Right ventricle myocardium superior (tissue), 1 donor: ENCODE measurements at regions not wholly inside any gene's neighbourhood (a gene's known extent, or its start where the extent isn't known, plus 50 kb on each side); places are given as distances from the start of the nearest gene placed in this dataset.
"Not testable (repeated sequence)": the region's sequence is repeated elsewhere in the genome, so short reads cannot be mapped to it uniquely, and the experiment has no call there.

ENCODE experiments used
- ATAC-seq: fragments of 200-7000 bp; cut with Tn5 transposase; one replicate; pipeline ENCODE4 v1.9.1; 2020; ENCODE audit warnings: mild to moderate bottlenecking; ENCODE audit not compliant: poor library complexity
- DNase-seq: peaks from one replicate; pipeline ENCODE4 v3.0.0-alpha.2; 2020
- intact Hi-C: fragments of 100-400 bp; cut with DNase I; formaldehyde crosslinking; loops from one replicate; pipeline ENCODE4 v1.11.2; 2022
- donor health status: DM: no; HTN: yes; CAD: no; lungs with severe emphysema.

DNA sequence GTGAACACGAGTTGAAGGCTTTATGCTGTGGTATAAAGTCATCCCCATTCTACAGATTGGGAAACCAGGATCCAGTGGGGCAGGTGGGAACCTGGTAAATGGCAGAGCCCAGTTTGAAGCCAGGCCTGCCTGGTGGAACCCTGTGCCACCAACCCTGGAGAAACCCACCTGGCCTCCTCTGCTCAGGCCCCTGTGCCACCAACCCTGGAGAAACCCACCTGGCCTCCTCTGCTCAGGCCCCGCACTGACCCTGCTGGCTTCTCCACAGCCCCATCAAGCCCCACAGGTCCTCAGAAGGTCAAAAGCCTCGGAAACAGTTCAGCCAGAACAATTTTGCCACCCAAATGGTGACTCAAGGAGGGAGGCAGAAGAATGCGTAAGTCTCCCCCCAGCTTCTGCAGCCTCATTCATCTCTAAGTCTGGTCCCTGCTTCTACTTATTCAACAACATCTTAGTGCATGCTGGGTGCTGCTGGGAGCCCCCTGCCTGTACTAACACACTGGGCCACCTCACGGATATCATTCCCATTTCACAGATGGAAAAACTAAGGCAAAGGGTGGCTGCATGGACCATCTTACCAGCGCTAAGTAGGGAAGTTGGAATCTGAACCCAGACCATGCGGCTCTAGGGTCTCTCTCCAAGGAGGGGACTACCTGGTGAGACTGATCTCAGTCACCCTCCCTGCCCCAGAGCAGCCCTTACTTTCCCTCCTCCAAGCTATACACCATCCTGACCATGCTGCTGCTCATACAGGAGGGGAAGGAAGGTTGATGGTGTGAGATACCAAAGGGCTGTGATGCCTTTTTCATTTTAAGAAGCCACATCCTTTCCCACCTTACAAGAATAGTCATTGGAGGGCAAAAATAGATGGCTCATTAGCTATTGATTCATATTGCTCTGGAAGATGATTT is 93.7 kb upstream of the ID2 start:
- ATAC-seq (no peak), DNase-seq (no peak)
- intact Hi-C loops = no loop called here

DNA sequence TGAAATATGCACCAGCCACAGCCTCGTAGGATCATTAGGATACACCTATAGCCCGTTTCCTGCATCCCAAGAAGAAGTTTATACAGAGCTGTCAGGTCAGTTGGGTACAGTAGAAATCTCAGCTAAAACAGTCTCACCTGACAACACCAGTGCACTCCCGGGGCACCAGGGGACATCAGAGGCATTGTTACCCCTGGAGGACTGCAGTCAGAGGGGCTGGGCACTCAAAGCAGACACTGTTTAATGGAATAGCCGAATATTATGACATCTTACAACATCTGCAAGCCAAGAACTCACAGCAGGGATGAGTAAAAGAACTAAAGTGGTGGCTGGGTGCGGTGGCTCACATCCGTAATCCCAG is 93.0 kb upstream of the ID2 start:
- intact Hi-C loops = no loop called here
- DNase-seq (no peak), ATAC-seq (no peak)

DNA sequence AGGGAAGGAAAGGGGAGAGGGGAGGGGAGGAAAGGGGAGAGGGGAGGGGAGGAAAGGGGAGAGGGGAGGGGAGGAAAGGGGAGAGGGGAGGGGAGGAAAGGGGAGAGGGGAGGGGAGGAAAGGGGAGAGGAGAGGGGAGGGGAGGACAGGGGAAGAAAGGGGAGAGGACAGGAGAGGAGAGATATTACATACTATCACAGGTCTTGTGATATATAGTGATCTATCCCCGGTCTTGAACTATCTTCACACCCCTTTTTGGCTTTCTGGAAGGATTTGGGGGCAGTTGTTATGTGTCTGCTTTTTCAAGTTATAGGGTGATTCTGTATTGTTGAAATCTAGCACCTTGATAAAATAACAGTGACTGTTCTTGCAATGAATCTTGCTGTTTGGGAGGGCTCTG is 92.1 kb upstream of the ID2 start:
- no peak for ATAC-seq
- intact Hi-C loops = no loop called here
- no peak for DNase-seq

DNA sequence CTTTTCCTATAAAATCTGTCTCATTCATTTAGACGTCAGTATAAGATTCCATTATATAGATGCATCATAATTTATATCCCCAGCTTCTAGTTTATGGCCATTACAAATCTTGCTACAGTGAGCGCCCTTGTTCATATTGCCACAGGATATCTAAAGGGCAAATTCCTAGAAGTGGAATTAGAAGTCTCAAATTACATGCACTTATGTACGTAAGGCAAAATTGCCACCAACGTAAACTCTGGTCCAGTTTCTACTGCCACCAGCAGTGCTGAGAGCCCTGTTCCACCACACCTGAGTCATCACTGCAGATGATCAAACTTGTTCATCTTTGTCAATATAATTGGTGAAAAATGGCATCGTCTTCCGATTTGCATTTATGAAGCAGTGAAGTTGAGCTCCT is 90.9 kb upstream of the ID2 start:
- DNase-seq = peak; percentile 11
- peak; percentile 60 for ATAC-seq
- intact Hi-C loops = no loop called here

DNA sequence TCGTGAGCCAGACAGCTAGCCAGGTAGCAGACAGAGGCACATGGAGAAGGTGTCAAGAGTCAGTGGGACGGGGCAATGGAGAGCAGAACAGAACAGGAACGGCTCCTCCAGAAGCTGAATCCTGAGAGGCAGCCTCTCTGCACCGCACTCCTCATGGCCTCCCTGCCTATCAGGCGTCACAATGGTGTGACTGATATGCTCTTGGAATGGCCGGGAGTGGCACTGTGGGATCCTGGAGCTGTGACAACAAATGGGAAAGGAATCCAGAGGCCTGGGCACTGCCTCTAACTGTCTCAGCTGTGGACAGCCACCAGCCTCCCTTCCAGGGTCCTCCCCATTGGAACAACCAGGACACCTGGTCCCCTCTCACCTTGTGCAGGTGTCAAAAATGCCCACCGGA is 89.1 kb upstream of the ID2 start:
- ATAC-seq (peak; percentile 77), DNase-seq (peak; percentile 42)
- intact Hi-C loops = no loop called here

DNA sequence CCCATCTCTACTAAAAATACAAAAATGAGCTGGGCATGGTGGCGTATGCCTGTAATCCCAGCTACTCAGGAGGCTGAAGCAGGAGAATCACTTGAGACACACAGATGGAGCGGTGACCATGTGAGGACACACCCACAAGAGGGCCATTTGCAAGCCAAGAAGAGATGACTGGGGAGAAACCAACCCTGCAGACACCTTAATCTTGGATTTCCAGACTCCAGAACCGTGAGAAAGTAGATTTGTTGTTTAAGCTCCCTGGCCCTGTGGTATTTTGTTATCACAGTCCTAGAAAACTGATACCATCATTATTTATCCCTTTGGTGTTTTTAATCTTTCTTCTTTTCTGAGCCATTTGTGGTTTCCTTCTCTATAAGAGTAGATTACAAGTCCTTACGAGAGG is 88.6 kb upstream of the ID2 start:
- no peak for ATAC-seq
- intact Hi-C loops = no loop called here
- no peak for DNase-seq

DNA sequence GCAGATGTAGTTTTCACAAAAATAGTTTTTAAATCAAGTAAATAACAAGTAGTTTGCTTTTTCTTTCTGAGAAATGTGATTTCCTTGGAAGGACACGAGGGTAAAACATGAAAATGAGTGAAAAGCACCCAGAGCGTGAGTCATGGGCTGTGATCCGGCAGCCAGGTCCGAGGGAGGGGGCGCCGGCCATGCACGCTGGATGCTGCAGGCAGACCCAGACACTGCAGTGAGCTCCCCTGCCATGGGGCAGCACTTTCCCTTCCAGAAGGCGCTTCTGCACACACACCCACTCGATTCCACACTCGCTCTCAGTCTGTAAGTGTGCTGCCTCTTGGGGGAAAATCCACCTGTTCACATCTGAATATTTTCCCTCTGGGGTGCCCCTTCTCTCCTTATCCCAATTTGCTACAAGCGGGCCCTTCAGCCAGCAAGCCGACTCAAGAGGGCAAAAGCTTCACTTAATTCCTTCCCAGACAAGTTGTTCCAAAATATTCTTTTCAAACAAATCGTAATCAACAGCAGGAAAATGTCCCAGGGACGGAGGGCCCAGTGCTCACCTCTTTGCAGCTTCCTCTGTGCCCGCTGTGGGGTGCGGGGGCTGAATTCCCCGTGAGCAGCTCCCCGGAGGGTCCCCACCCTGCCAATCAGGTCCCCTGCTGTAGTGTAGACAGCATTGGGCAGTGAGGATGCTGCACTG is 87.0 kb upstream of the ID2 start:
- ATAC-seq = no peak
- intact Hi-C loops = no loop called here
- DNase-seq = peak; percentile 37

DNA sequence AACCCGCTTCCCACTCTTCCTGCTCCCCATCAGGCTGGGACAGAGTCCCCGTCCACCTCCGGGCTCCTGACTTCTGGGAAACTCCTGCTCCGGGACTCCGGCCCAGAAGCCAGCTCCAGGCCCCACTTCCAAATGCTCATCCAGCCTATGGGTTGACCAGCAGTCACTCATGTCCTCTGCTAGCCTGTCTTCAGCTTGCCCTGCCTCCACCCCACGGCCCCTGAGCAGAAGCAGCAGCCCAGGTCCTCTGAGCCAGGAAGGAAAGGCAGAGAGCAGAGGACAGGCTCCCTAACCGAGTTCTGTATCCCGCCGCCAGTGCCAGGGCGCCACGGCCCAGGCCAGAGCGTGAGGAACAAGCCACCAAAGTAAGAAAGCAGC is 86.4 kb upstream of the ID2 start:
- intact Hi-C loops = no loop called here
- DNase-seq = peak; percentile 39
- no peak for ATAC-seq

DNA sequence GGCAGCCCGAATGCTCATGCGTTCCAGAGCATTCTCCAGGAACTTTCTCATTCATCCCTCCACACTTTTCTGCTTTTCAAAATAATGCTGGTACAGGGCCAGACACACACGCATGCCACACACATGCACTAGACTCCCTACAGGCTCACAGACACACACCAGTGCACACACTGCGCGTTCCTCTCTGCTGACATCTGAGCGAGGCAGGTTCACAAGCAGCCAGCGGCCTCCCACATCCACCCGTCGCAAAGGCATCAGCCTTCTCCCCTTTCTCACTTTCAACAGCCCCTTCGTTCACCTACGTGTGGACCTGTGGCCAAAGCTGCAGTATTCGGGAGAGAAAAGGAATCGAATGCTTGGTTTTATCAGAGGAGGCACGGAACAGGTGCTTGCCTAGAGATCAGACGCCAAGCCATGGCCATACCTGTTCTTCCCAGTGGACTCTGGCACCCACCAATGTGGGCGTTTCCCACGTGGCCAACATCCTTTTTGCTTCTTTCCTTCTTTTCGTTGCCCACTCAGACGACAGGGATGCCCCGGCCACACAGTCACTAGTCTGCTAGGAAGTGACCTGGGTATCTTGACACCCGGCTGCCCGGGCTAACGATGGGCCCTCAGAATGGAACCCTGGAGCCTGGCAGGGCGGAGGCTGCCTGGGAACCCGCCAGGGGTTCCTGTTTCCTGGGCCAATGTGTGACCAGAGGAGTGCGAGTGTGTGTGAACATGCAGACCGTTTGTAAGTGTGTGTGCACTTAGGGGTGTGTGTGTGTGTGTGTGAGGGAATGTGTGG is 85.8 kb upstream of the ID2 start:
- intact Hi-C loops = no loop called here
- ATAC-seq (no peak), DNase-seq (peak; percentile 18)

DNA sequence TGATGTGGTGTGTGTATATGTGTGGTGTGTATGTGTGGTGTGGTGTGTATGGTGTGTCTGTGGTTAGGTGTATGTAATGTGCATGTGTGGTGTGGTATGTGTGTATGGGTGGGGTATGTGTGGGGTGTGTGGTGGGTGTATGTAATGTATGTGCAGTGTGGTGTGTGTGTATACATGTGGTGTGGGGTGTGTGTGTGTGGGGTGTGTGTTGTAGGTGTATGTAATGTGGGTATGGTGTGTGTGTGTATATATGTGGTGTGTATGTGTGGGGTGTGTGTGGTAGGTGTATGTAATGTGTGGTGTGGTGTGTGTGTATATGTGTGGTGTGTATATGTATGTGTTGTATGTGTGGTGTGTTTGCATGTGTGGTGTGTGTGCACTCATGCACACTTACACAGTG is 84.8 kb upstream of the ID2 start:
- DNase-seq (no peak), ATAC-seq (no peak)
- intact Hi-C loops = no loop called here

DNA sequence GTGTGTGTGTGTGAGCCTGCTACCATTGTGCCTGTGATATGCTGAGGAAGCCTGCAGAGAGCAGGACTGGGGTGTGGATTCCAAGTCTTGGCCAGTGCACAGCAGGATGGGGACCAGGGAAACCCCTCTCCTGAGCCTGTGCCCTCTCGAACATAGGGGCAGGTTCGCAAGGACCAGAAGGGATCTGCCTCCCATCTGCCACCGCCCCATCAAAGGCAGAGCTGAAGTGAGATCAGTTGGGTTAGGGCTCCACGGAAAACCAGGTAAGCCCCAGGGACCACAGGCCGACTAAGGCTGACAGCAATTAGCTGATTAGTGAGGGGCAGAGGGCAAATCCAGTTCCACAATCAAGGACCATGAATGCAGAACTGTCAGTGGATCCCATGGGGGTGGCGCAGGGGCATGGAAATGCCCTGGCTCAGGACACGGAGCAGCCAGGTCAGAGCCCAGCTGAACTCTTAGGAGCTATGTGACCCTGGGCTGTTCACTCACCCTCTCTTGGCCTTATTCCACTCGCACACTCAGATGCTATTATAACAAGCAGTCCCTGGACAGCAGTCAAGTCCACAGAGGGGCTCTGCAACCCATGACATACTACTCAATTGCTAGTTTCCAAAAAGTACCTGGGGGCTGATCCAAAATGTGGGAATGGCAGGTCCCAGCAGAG is 84.2 kb upstream of the ID2 start:
- ATAC-seq (no peak), DNase-seq (no peak)
- intact Hi-C loops = no loop called here

DNA sequence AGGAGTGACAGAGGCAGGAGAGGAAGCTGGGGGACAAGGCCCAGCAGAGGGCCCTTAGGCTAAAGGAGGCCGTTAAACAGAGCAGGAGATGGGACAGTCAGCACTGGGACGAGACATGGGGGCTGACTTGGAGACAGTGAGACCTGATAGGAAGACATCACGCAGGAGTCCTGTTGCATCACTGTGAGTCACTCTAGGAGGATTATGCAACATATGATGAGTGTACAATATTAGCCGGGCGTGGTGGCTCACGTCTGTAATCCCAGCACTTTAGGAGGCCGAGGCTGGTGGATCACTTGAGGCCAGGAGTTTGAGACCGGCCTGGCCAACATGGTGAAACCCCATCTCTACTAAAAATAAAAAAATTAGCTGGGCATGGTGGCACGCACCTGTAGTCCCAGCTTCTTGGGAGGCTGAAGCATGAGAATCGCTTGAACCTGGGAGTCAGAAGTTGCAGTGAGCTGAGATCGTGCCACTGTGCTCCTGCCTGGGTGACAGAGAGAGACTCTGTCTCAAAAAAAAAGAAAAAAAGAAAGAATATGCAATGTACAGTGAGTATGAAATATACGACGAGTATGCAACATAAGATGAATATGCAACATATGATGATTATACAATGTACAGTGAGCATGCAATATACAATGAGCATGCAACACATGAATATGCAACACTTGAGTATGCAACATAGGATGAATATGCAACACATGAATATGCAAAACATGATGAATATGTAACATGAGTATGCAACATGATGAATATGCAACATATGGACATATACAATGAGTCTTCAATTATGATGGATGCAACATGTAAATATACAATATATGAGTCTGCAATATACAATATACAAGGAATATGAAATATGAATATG is 83.3 kb upstream of the ID2 start:
- ATAC-seq (peak; percentile 38), DNase-seq (no peak)
- intact Hi-C loops = no loop called here

DNA sequence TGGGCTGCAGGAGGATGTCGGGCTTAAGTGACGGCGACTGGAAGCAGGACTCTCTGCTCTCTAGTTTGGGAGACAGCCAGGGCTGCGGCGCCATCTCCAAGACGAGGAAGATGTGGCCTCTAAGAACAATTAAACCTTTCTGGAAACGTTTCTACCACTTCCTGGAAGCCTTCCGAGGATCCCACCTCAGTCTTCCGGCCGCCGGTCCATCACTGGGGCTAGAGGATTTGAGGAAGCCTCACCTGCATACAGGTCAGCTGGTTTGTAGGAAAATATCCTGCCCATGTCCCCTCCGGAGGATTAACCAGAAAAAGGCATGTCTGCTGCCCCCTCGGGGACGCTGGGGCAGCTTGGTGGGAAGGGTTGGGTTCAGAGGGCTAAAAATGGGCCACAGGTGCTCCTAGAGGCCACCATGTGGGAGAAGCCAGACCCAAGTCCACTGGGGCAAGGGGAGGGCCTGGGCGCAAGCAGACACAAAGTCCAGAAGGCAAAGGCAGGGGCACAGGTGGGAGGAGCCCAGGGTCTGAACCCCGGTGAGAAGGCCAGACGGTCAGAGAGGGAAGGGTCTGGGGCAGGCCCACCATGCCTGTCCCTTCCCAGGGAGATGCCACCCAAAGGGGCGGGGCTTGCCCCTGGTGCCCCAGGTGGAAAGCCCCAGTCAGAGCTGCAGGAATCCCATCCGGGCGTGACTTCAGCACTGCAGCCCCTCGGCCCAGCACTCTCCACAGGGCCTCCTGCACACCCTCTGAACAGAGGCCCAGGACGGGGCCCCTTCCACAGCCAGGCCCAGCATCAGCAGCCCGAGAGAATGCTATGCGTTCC is 82.2 kb upstream of the ID2 start:
- intact Hi-C loops = no loop called here
- DNase-seq (no peak), ATAC-seq (no peak)

DNA sequence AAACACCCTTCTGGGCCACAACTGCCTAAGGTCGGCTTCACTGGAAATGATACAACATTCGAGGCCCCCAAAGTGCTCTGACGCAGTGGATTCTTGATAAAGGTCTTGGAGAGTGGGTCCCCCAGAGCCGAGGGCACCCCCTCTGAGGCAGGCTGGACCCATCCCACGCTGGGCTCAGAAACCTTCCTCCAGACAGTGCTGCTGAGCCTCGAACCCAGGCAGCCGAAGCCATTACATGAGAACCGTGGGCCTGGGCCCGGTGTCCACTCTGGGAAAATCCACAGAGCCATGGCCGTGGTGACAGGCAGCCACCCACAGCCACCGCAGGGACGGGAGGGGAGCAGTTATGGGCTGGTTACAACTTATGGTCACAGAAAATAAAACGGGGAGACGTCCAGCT is 81.4 kb upstream of the ID2 start:
- DNase-seq = no peak
- ATAC-seq = no peak

DNA sequence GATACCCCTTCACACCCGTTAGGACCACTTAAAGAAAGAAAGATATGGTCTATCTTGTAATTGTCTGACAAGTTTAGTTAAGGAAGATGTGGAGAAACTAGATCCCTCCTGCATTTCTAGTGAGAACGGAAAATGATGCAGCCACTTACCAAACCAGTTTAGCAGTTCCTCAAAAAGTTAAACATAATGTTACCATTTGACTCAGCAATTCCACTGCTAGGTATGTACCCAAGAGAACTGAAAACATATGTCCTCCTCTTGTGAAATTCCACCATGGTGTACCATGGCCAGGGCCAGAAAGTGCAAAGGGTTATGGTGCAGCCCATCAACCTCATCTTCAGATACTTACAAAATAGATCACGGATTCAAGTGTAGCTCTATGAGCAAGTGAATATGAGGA is 79.0 kb upstream of the ID2 start:
- DNase-seq = no peak
- ATAC-seq = no peak
- intact Hi-C loops = no loop called here

More for the DNA sequence above, 81.4 kb upstream of the ID2 start:
- intact Hi-C loops = no loop called here

DNA sequence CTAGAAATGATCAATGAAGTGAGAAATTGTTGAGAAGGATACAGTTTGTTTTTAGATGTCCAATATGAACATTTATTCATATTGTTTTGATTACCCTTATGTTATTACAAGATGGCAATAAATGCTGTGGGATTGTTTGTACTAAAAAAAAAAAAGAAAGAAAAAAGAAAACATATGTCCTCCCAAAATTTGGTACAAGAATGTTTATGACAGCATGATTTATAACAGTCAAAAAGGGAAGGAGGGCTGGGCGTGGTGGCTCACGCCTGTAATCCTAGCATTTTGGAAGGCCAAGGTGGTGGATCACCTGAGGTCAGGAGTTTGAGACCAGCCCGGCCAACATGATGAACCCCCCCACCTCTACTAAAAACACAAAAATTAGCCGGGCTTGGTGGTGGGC is 78.5 kb upstream of the ID2 start:
- DNase-seq, ATAC-seq, intact Hi-C loops: not testable (repeated sequence)

DNA sequence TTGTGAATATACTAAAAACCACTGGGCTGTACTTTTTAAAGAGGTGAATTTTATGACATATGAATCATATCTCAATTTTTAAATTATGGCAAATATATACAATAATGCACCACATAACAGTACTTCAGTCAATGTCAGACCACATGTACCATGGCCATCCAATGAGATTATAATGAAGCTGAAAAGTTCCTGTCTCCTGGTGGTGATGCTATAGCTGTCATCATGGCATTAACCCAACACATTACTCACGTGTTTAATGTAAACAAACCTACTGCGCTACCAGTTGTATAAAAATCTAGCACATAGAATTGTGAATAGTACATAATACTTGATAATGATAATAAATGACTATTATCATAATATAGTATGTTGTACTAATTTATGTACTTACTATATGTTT is 77.6 kb upstream of the ID2 start:
- intact Hi-C loops = no loop called here
- DNase-seq (no peak), ATAC-seq (no peak)
